Sigmoid colon (tissue), 6 donors: ENCODE measurements at regions not wholly inside any gene's neighbourhood (a gene's known extent, or its start where the extent isn't known, plus 50 kb on each side); places are given as distances from the start of the nearest gene placed in this dataset.
"Not testable (repeated sequence)": the region's sequence is repeated elsewhere in the genome, so short reads cannot be mapped to it uniquely, and the experiment has no call there.

Experiments used
- DNase-seq: peaks from one replicate; pipeline ENCODE4 v3.0.0-alpha.2; 2019
- H3K27ac ChIP-seq, 4 donors: fragments of 200-600 bp; sonication (generic); one replicate each; pipeline ENCODE4 v1.5.1; 2016 to 2019; ENCODE audit warnings: mild to moderate bottlenecking in 1 of 4
- H3K27me3 ChIP-seq, 3 donors: fragments of 200-600 bp; sonication (generic); one replicate each; pipeline ENCODE4 v1.5.1; 2019; ENCODE audit warnings: mild to moderate bottlenecking in 1 of 3
- H3K36me3 ChIP-seq, 4 donors: fragments of 200-600 bp; sonication (generic); one replicate each; pipeline ENCODE4 v1.5.1; 2016 to 2019
- H3K4me1 ChIP-seq, 4 donors: fragments of 200-600 bp; sonication (generic); one replicate each; pipeline ENCODE4 v1.5.1; 2017 to 2019
- H3K4me3 ChIP-seq, 4 donors: fragments of 200-600 bp; sonication (generic); one replicate each; pipeline ENCODE4 v1.5.1; 2017 to 2019; ENCODE audit warnings: mild to moderate bottlenecking in 2 of 4, moderate library complexity in 1 of 4
- H3K9me3 ChIP-seq, 4 donors: fragments of 200-600 bp in 3 of 4; sonication (generic) in 3 of 4; one replicate each; pipeline versions ENCODE4 v1.5.1 to v1.6.1; 2013 to 2019
- CTCF ChIP-seq, 4 experiments: fragments of 450-650 bp in 3 of 4; fragments of 200-600 bp in 1 of 4; IDR thresholded peaks; one replicate each; pipeline ENCODE4 v1.5.1; 2016 to 2019; ENCODE audit warnings: antibody characterized with exemption in 4 of 4, mild to moderate bottlenecking in 3 of 4, moderate library complexity in 2 of 4
- EP300 ChIP-seq, 4 donors: sonication (generic); formaldehyde crosslinking; IDR thresholded peaks; one replicate each; pipeline ENCODE4 v1.6.1; 2017; ENCODE audit warnings: antibody characterized with exemption in 4 of 4
- POLR2A ChIP-seq, 2 donors: fragments of 450-650 bp; IDR thresholded peaks; one replicate each; pipeline ENCODE4 v1.6.1; 2016; ENCODE audit warnings: antibody characterized with exemption in 2 of 2, mild to moderate bottlenecking in 2 of 2, moderate library complexity in 2 of 2
- POLR2AphosphoS5 ChIP-seq, 4 donors: sonication (generic); formaldehyde crosslinking; IDR thresholded peaks; one replicate each; pipeline ENCODE4 v1.6.1; 2017; ENCODE audit warnings: antibody characterized with exemption in 4 of 4
- WGBS, 2 donors: extraction: QIAGEN DNeasy Blood & Tissue Kit; methylation state at CpG; one replicate each; pipeline ENCODE4 v1.1.7; 2013; 5-methylcytosine and 5-hydroxymethylcytosine counted together
- intact Hi-C: fragments of 100-400 bp; cut with DNase I; formaldehyde crosslinking; loops from one replicate; pipeline ENCODE4 v1.15.1; 2023
- donor health status: healthy with polysubstance abuse.
- donor health status: healthy.

GRCh38 chr3:153925841-153926514 lies 195.2 kb upstream of the ARHGEF26 start:
- no peaks in the 10 kb centered on the region for H3K4me1 ChIP-seq
- H3K27me3 ChIP-seq, result no peaks in the 10 kb centered on the region
- H3K36me3 ChIP-seq, result no peaks in the 10 kb centered on the region
- intact Hi-C loops, result no loop called here
- no peak overlapping the region for H3K4me3 ChIP-seq
- DNase-seq, result no peak
- no peaks in the 10 kb centered on the region for H3K9me3 ChIP-seq
- H3K27ac ChIP-seq, result peak overlapping the region in 1 of 4 donors; percentile 6
- no peak for TF ChIP-seq POLR2A (IDR thresholded peaks at IDR 0.05)
- no peak for TF ChIP-seq CTCF (IDR thresholded peaks at IDR 0.05)
- TF ChIP-seq EP300 (IDR thresholded peaks at IDR 0.05), result no peak
- no peak for TF ChIP-seq POLR2AphosphoS5 (IDR thresholded peaks at IDR 0.05)
- WGBS, 2 donors, result 94 to 96% methylated on average over 2 of the region's 2 CpGs

- 63 to 66% methylated on average over 5 of the region's 5 CpGs for WGBS, 2 donors
- no peaks in the 10 kb centered on the region for H3K4me1 ChIP-seq
- intact Hi-C loops, result no loop called here
- H3K27me3 ChIP-seq, result no peaks in the 10 kb centered on the region
- no peaks in the 10 kb centered on the region for H3K36me3 ChIP-seq
- H3K27ac ChIP-seq, result no peak overlapping the region
- no peak overlapping the region for H3K4me3 ChIP-seq
- H3K9me3 ChIP-seq, result no peaks in the 10 kb centered on the region
- no peak for DNase-seq
- no peak for TF ChIP-seq CTCF (IDR thresholded peaks at IDR 0.05)
- no peak for TF ChIP-seq POLR2AphosphoS5 (IDR thresholded peaks at IDR 0.05)
- TF ChIP-seq POLR2A (IDR thresholded peaks at IDR 0.05), result no peak
- TF ChIP-seq EP300 (IDR thresholded peaks at IDR 0.05), result no peak
Measured at GRCh38 chr3:153927107-153927506, 194.1 kb upstream of the ARHGEF26 start.

- no peak overlapping the region for H3K27ac ChIP-seq
- intact Hi-C loops, result no loop called here
- no peak overlapping the region for H3K4me3 ChIP-seq
- TF ChIP-seq CTCF (IDR thresholded peaks at IDR 0.05) (no peak), POLR2AphosphoS5 (IDR thresholded peaks at IDR 0.05) (no peak), EP300 (IDR thresholded peaks at IDR 0.05) (no peak), POLR2A (IDR thresholded peaks at IDR 0.05) (no peak)
- H3K9me3 ChIP-seq, result no peaks in the 10 kb centered on the region
- no peaks in the 10 kb centered on the region for H3K4me1 ChIP-seq
- no peak for DNase-seq
- H3K27me3 ChIP-seq, result no peaks in the 10 kb centered on the region
- no peaks in the 10 kb centered on the region for H3K36me3 ChIP-seq
Measured at GRCh38 chr3:153928851-153929250, 192.3 kb upstream of the ARHGEF26 start.

- H3K27ac ChIP-seq, H3K36me3 ChIP-seq, H3K27me3 ChIP-seq, intact Hi-C loops, H3K4me3 ChIP-seq, H3K4me1 ChIP-seq, DNase-seq, H3K9me3 ChIP-seq: not testable (repeated sequence)
- 93 to 96% methylated on average over 2 of the region's 2 CpGs for WGBS, 2 donors
Measured at GRCh38 chr3:153933481-153933880, 187.7 kb upstream of the ARHGEF26 start.

GRCh38 chr3:153944084-153944483 lies 177.1 kb upstream of the ARHGEF26 start:
- WGBS, 2 donors, result 77 to 78% methylated on average over 2 of the region's 2 CpGs
- no peak for TF ChIP-seq EP300 (IDR thresholded peaks at IDR 0.05)
- no peak for TF ChIP-seq POLR2AphosphoS5 (IDR thresholded peaks at IDR 0.05)
- no peak for TF ChIP-seq POLR2A (IDR thresholded peaks at IDR 0.05)
- no peak for TF ChIP-seq CTCF (IDR thresholded peaks at IDR 0.05)
- intact Hi-C loops, result no loop called here

More at GRCh38 chr3:153944084-153944483, 177.1 kb upstream of the ARHGEF26 start:
- no peaks in the 10 kb centered on the region for H3K9me3 ChIP-seq
- no peak for DNase-seq
- no peaks in the 10 kb centered on the region for H3K4me1 ChIP-seq
- no peak overlapping the region for H3K4me3 ChIP-seq
- no peaks in the 10 kb centered on the region for H3K27me3 ChIP-seq
- H3K27ac ChIP-seq, result no peak overlapping the region
- no peaks in the 10 kb centered on the region for H3K36me3 ChIP-seq
